ENCODE measurements at regions not wholly inside any gene's neighbourhood (a gene's known extent, or its start where the extent isn't known, plus 50 kb on each side); places are given as distances from the start of the nearest gene placed in this dataset.

GRCh38 chr5:86439593-86440110 is 178.1 kb upstream of the COX7C start:
- DNase-seq (ENCODE audit: low spot score), result no peak
- no peak overlapping the region for H3K4me3 Mint-ChIP-seq (ENCODE audit: unreplicated experiment)
- H3K27me3 Mint-ChIP-seq (ENCODE audit: low read depth), result peaks cover 14% of the 10 kb centered on the region
- no peaks in the 10 kb centered on the region for H3K4me1 Mint-ChIP-seq (ENCODE audit: low read depth)
- TF ChIP-seq, protein P1, sequence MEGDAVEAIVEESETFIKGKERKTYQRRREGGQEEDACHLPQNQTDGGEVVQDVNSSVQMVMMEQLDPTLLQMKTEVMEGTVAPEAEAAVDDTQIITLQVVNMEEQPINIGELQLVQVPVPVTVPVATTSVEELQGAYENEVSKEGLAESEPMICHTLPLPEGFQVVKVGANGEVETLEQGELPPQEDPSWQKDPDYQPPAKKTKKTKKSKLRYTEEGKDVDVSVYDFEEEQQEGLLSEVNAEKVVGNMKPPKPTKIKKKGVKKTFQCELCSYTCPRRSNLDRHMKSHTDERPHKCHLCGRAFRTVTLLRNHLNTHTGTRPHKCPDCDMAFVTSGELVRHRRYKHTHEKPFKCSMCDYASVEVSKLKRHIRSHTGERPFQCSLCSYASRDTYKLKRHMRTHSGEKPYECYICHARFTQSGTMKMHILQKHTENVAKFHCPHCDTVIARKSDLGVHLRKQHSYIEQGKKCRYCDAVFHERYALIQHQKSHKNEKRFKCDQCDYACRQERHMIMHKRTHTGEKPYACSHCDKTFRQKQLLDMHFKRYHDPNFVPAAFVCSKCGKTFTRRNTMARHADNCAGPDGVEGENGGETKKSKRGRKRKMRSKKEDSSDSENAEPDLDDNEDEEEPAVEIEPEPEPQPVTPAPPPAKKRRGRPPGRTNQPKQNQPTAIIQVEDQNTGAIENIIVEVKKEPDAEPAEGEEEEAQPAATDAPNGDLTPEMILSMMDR (IDR thresholded peaks at IDR 0.05), result no peak
- H3K27ac Mint-ChIP-seq (ENCODE audit: unreplicated experiment), result no peak overlapping the region
- H3K36me3 Mint-ChIP-seq (ENCODE audit: low read depth), result no peaks in the 10 kb centered on the region
- no peaks in the 10 kb centered on the region for H3K9me3 Mint-ChIP-seq (ENCODE audit: low read depth)

DNA sequence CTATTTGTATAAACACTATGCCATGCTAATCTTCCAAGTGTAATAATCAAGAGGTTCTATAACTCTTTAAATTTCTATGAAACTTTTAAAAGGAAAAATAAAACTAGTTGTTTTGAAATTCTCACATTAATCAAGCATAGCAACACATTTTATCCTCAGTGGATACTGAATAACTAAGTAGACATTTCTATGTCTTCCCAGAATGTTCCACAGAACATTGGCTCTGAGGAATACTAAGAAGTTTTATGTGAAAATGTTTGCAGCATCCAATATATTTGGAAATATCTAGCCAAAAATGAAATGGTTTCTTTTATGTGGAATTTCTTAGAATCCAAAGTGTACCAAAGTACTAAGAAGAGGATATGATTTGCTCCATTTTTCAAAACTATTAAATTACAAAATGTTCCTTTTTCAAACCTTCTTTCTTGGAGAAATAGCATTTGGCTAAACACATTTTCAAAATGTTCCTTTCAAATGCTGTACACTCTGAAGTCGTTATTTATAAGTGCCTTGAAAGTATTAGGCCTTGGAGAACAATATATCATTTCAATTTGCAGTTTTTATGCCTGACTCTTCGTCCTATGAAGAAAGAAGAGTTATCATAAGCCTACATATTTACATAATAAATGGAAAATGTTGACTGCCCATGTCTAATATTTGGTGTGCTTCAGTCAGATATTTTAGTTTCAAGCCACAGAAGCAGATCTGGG is 175.6 kb upstream of the COX7C start:
- DNase-seq (ENCODE audit: low spot score), result no peak
- Mint-ChIP-seq H3K4me3 (ENCODE audit: unreplicated experiment) (no peak overlapping the region), H3K4me1 (ENCODE audit: low read depth) (no peaks in the 10 kb centered on the region), H3K27me3 (ENCODE audit: low read depth) (peaks cover 14% of the 10 kb centered on the region), H3K27ac (ENCODE audit: unreplicated experiment) (no peak overlapping the region), H3K9me3 (ENCODE audit: low read depth) (no peaks in the 10 kb centered on the region), H3K36me3 (ENCODE audit: low read depth) (no peaks in the 10 kb centered on the region)
- TF ChIP-seq, protein P1 (IDR thresholded peaks at IDR 0.05), result no peak

- Mint-ChIP-seq H3K27me3 (ENCODE audit: low read depth) (peaks cover 17% of the 10 kb centered on the region), H3K36me3 (ENCODE audit: low read depth) (no peaks in the 10 kb centered on the region), H3K4me1 (ENCODE audit: low read depth) (no peaks in the 10 kb centered on the region), H3K9me3 (ENCODE audit: low read depth) (peaks cover 5% of the 10 kb centered on the region), H3K4me3 (ENCODE audit: unreplicated experiment) (no peak overlapping the region), H3K27ac (ENCODE audit: unreplicated experiment) (no peak overlapping the region)
- DNase-seq (ENCODE audit: low spot score), result no peak
- TF ChIP-seq, protein P1 (IDR thresholded peaks at IDR 0.05), result no peak
Observed at GRCh38 chr5:86447362-86447761, 170.4 kb upstream of the COX7C start.

- TF ChIP-seq, protein P1 (IDR thresholded peaks at IDR 0.05), result no peak
- Mint-ChIP-seq H3K4me1 (ENCODE audit: low read depth) (no peaks in the 10 kb centered on the region), H3K27ac (ENCODE audit: unreplicated experiment) (no peak overlapping the region), H3K4me3 (ENCODE audit: unreplicated experiment) (no peak overlapping the region), H3K36me3 (ENCODE audit: low read depth) (no peaks in the 10 kb centered on the region), H3K9me3 (ENCODE audit: low read depth) (peaks cover 16% of the 10 kb centered on the region), H3K27me3 (ENCODE audit: low read depth) (peaks cover 9% of the 10 kb centered on the region)
- DNase-seq (ENCODE audit: low spot score), result no peak
Observed at GRCh38 chr5:86452251-86452650, 165.5 kb upstream of the COX7C start.

GRCh38 chr5:86460519-86460918 is 157.2 kb upstream of the COX7C start:
- Mint-ChIP-seq H3K9me3 (ENCODE audit: low read depth) (peaks cover 39% of the 10 kb centered on the region), H3K4me1 (ENCODE audit: low read depth) (peaks cover 12% of the 10 kb centered on the region), H3K36me3 (ENCODE audit: low read depth) (peaks cover 4% of the 10 kb centered on the region)

More at GRCh38 chr5:86460519-86460918, 157.2 kb upstream of the COX7C start:
- Mint-ChIP-seq H3K27ac (ENCODE audit: unreplicated experiment) (no peak overlapping the region), H3K27me3 (ENCODE audit: low read depth) (no peaks in the 10 kb centered on the region), H3K4me3 (ENCODE audit: unreplicated experiment) (no peak overlapping the region)
- no peak for DNase-seq (ENCODE audit: low spot score)
- TF ChIP-seq, protein P1 (IDR thresholded peaks at IDR 0.05), result no peak
